DLD1 (cell line): ENCODE measurements at regions not wholly inside any gene's neighbourhood (a gene's known extent, or its start where the extent isn't known, plus 50 kb on each side); places are given as distances from the start of the nearest gene placed in this dataset.
"Not testable (repeated sequence)": the region's sequence is repeated elsewhere in the genome, so short reads cannot be mapped to it uniquely, and the experiment has no call there.

ENCODE experiments used
- in situ Hi-C: cut with HindIII; loops from 2 replicates; pipeline ENCODE4 v1.10.0; 2017; ENCODE audit warnings: low sequenced_read_pairs

GRCh38 chr13:108083056-108083455, 132.3 kb downstream of the LIG4 start:
- in situ Hi-C loops = no loop called here

GRCh38 chr13:108082481-108082880, 132.9 kb downstream of the LIG4 start:
- in situ Hi-C loops = no loop called here

- in situ Hi-C loops = no loop called here
These were observed 138.1 kb downstream of the LIG4 start for GRCh38 chr13:108077284-108077683.

- in situ Hi-C loops = not testable (repeated sequence)
These were observed 140.9 kb downstream of the LIG4 start for GRCh38 chr13:108074429-108074828.

GRCh38 chr13:108070925-108071324, 144.4 kb downstream of the LIG4 start:
- in situ Hi-C loops = no loop called here

- in situ Hi-C loops = no loop called here
These were observed 144.8 kb downstream of the LIG4 start for GRCh38 chr13:108070491-108070890.

- in situ Hi-C loops = no loop called here
These were observed 145.7 kb downstream of the LIG4 start for GRCh38 chr13:108069521-108070210.

- in situ Hi-C loops = not testable (repeated sequence)
These were observed 151.0 kb downstream of the LIG4 start for GRCh38 chr13:108064372-108064771.

- in situ Hi-C loops = no loop called here
These were observed 155.2 kb downstream of the LIG4 start for GRCh38 chr13:108060111-108060510.

GRCh38 chr13:108056278-108056677, 159.1 kb downstream of the LIG4 start:
- in situ Hi-C loops = no loop called here

GRCh38 chr13:108049211-108049610, 166.1 kb downstream of the LIG4 start:
- in situ Hi-C loops = no loop called here

- in situ Hi-C loops = no loop called here
These were observed 170.4 kb downstream of the LIG4 start for GRCh38 chr13:108044954-108045353.

- in situ Hi-C loops = not testable (repeated sequence)
These were observed 172.5 kb downstream of the LIG4 start for GRCh38 chr13:108042866-108043265.

GRCh38 chr13:108037348-108037747, 178.0 kb downstream of the LIG4 start:
- in situ Hi-C loops = no loop called here

GRCh38 chr13:108036411-108036932, 178.9 kb downstream of the LIG4 start:
- in situ Hi-C loops = no loop called here

GRCh38 chr13:108034909-108035410, 180.4 kb downstream of the LIG4 start:
- in situ Hi-C loops = no loop called here

- in situ Hi-C loops = no loop called here
These were observed 181.3 kb downstream of the LIG4 start for GRCh38 chr13:108033800-108034707.

GRCh38 chr13:108031865-108032264, 183.5 kb downstream of the LIG4 start:
- in situ Hi-C loops = no loop called here

- in situ Hi-C loops = no loop called here
These were observed 184.6 kb downstream of the LIG4 start for GRCh38 chr13:108030769-108031168.

GRCh38 chr13:108026680-108027410, 188.5 kb downstream of the LIG4 start:
- in situ Hi-C loops = no loop called here

- in situ Hi-C loops = no loop called here
These were observed 195.3 kb downstream of the LIG4 start for GRCh38 chr13:108020027-108020426.
